Endodermal cell (in vitro differentiated cells): ENCODE measurements at regions not wholly inside any gene's neighbourhood (a gene's known extent, or its start where the extent isn't known, plus 50 kb on each side); places are given as distances from the start of the nearest gene placed in this dataset.

Experiments used
- DNase-seq: peaks from one replicate; pipeline ENCODE4 v3.0.0-alpha.2; 2017
- H3K27ac ChIP-seq: 2 replicates; pipeline ENCODE4 v1.5.1; 2013; ENCODE audit warnings: mild to moderate bottlenecking, low read depth, low read length, moderate library complexity
- H3K27me3 ChIP-seq: 2 replicates; pipeline ENCODE4 v1.6.1; 2013; ENCODE audit warnings: mild to moderate bottlenecking, low read length, moderate library complexity; ENCODE audit not compliant: insufficient read depth, control insufficient read depth, poor library complexity, severe bottlenecking
- H3K36me3 ChIP-seq: 2 replicates; pipeline ENCODE4 v1.7.0; 2013; ENCODE audit warnings: mild to moderate bottlenecking, low read length, moderate library complexity; ENCODE audit not compliant: control insufficient read depth, insufficient read depth
- H3K4me1 ChIP-seq: one replicate; pipeline ENCODE4 v1.7.0; 2013; ENCODE audit warnings: low read length; ENCODE audit not compliant: control insufficient read depth, insufficient read depth
- H3K4me3 ChIP-seq: 2 replicates; pipeline ENCODE4 v1.5.1; 2013; ENCODE audit warnings: mild to moderate bottlenecking, low read length, moderate library complexity
- H3K9ac ChIP-seq: 2 replicates; pipeline ENCODE4 v1.6.1; 2013; ENCODE audit warnings: mild to moderate bottlenecking, low read length, moderate library complexity; ENCODE audit not compliant: poor library complexity, severe bottlenecking; ENCODE audit errors: extremely low read depth
- H3K9me3 ChIP-seq: 2 replicates; pipeline ENCODE4 v1.6.1; 2013; ENCODE audit warnings: mild to moderate bottlenecking, low read length, moderate library complexity; ENCODE audit not compliant: control insufficient read depth
- H3K27ac Mint-ChIP-seq: 2 replicates; pipeline ENCODE4 v1.8.0; 2020; ENCODE audit warnings: mixed read lengths
- H3K27me3 Mint-ChIP-seq: 2 replicates; pipeline ENCODE4 v1.8.0; 2021; ENCODE audit warnings: mild to moderate bottlenecking, mixed read lengths; ENCODE audit not compliant: insufficient read depth
- H3K36me3 Mint-ChIP-seq: 2 replicates; pipeline ENCODE4 v1.8.0; 2020; ENCODE audit warnings: low read depth, mixed read lengths
- H3K4me1 Mint-ChIP-seq: 2 replicates; pipeline ENCODE4 v1.8.0; 2020; ENCODE audit warnings: mixed read lengths
- H3K4me3 Mint-ChIP-seq: 2 replicates; pipeline ENCODE4 v1.8.0; 2020; ENCODE audit warnings: mild to moderate bottlenecking, moderate library complexity, mixed read lengths
- H3K9me3 Mint-ChIP-seq: 2 replicates; pipeline ENCODE4 v1.8.0; 2020; ENCODE audit warnings: mild to moderate bottlenecking, mixed read lengths
- CTCF ChIP-seq: fragments of 200-600 bp; sonication (generic); conservative IDR thresholded peaks from 2 replicates; pipeline ENCODE4 v1.5.0; 2021; ENCODE audit warnings: antibody characterized with exemption, mild to moderate bottlenecking
- WGBS, 2 experiments: methylation state at CpG; one replicate each; pipeline versions ENCODE4 v1.1.5 to v1.1.7; 2013; ENCODE audit warnings: missing lambda C conversion rate in 2 of 2, mixed read lengths in 1 of 2; ENCODE audit not compliant: insufficient coverage in 1 of 2, insufficient read length in 1 of 2; 5-methylcytosine and 5-hydroxymethylcytosine counted together

- no peak overlapping the region for H3K9ac ChIP-seq
- Mint-ChIP-seq H3K27ac (no peak overlapping the region), H3K36me3 (no peaks in the 10 kb centered on the region), H3K9me3 (no peaks in the 10 kb centered on the region), H3K4me3 (no peak overlapping the region), H3K4me1 (peaks cover 4% of the 10 kb centered on the region), H3K27me3 (no peaks in the 10 kb centered on the region)
- H3K27ac ChIP-seq, result no peak overlapping the region
- 88 to 100% methylated on average over 2 of the region's 2 CpGs for WGBS, 2 experiments
- H3K4me3 ChIP-seq, result no peak overlapping the region
- no peaks in the 10 kb centered on the region for H3K9me3 ChIP-seq
- TF ChIP-seq CTCF, result no peak
- no peaks in the 10 kb centered on the region for H3K4me1 ChIP-seq
- H3K27me3 ChIP-seq, result no peaks in the 10 kb centered on the region
- no peak for DNase-seq
- H3K36me3 ChIP-seq, result no peaks in the 10 kb centered on the region
These were observed 345.0 kb upstream of the MDFIC2 start for GRCh38 chr3:70657454-70657853.

DNA sequence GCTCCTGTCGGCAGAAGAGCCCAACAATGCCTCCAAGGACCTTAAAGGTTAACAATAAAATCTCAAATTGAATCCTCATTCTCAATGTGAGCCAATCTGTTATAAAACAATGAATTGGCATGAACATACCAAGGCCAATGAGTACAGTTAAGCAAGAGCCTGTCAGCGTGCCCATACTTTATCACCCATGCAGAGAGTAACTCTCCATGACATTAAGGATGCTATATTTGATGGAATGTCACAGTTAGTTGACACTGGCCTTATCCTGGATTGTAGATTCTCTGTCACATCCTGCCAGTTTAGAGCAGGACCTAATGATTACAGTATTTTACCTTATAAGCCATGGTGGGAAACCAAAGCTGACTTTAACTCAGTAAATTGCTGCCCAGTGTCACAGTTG, 335.4 kb upstream of the MDFIC2 start:
- Histone ChIP-seq H3K36me3 (no peaks in the 10 kb centered on the region), H3K27me3 (no peaks in the 10 kb centered on the region), H3K9ac (no peak overlapping the region), H3K4me3 (no peak overlapping the region), H3K9me3 (no peaks in the 10 kb centered on the region), H3K27ac (no peak overlapping the region), H3K4me1 (no peaks in the 10 kb centered on the region)
- H3K27ac Mint-ChIP-seq, result no peak overlapping the region
- H3K9me3 Mint-ChIP-seq, result peaks cover 4% of the 10 kb centered on the region
- TF ChIP-seq CTCF, result no peak
- H3K4me1 Mint-ChIP-seq, result no peaks in the 10 kb centered on the region
- DNase-seq, result no peak
- WGBS, 2 experiments, result 95 to 100% methylated on average over 2 of the region's 2 CpGs
- no peaks in the 10 kb centered on the region for H3K36me3 Mint-ChIP-seq
- no peak overlapping the region for H3K4me3 Mint-ChIP-seq
- H3K27me3 Mint-ChIP-seq, result no peaks in the 10 kb centered on the region

- H3K36me3 Mint-ChIP-seq, result no peaks in the 10 kb centered on the region
- H3K4me3 Mint-ChIP-seq, result no peak overlapping the region
- Histone ChIP-seq H3K36me3 (no peaks in the 10 kb centered on the region), H3K27ac (no peak overlapping the region), H3K9ac (no peak overlapping the region), H3K27me3 (no peaks in the 10 kb centered on the region), H3K9me3 (no peaks in the 10 kb centered on the region), H3K4me3 (no peak overlapping the region), H3K4me1 (no peaks in the 10 kb centered on the region)
- no peak for TF ChIP-seq CTCF
- H3K27ac Mint-ChIP-seq, result no peak overlapping the region
- H3K27me3 Mint-ChIP-seq, result no peaks in the 10 kb centered on the region
- 92 to 100% methylated on average over 1 to 2 of the region's 2 CpGs for WGBS, 2 experiments
- no peak for DNase-seq
- H3K9me3 Mint-ChIP-seq, result peaks cover 4% of the 10 kb centered on the region
- H3K4me1 Mint-ChIP-seq, result no peaks in the 10 kb centered on the region
These were observed 334.7 kb upstream of the MDFIC2 start for GRCh38 chr3:70647094-70647493.
